Endothelial cell of umbilical vein (primary cell): ENCODE measurements at regions not wholly inside any gene's neighbourhood (a gene's known extent, or its start where the extent isn't known, plus 50 kb on each side); places are given as distances from the start of the nearest gene placed in this dataset.

Source experiments
- BruUV-seq: library from RNA; stranded (reverse); fragments of 400-500 nt; replicated peaks from 2 replicates; lab custom pipeline; 2021; lab: Mats Ljungman, UMichigan
- CTCF ChIA-PET: fragments of 300-600, 350-600 bp; sonication (Branson Sonifier 250); formaldehyde crosslinking; loops from one replicate; lab custom pipeline; 2021; ENCODE audit warnings: antibody characterized with exemption, inconsistent platforms; lab: Charles Lee
- POLR2A ChIA-PET: fragments of 300-600, 350-600 bp; sonication (Branson Sonifier 250); formaldehyde crosslinking; loops from one replicate; lab custom pipeline; 2021; ENCODE audit warnings: antibody characterized with exemption, inconsistent platforms; lab: Charles Lee
- DNase-seq: peaks from one replicate; pipeline ENCODE4 v3.0.0-alpha.2; 2011; ENCODE audit warnings: low read depth, low spot score
- FAIRE-seq: peaks from 2 replicates; lab custom pipeline; 2011; peaks lifted over from hg19 to GRCh38; lab: Jason Lieb, UNC
- H2AFZ ChIP-seq: 2 replicates; pipeline ENCODE4 v1.6.0; 2012; ENCODE audit warnings: low read depth, low read length, control low read depth, inconsistent platforms
- H3K27ac ChIP-seq: 2 replicates; pipeline ENCODE4 v1.5.1; 2011; ENCODE audit warnings: low read depth, mild to moderate bottlenecking, control low read depth, low read length, moderate library complexity; ENCODE audit not compliant: insufficient read depth
- H3K27me3 ChIP-seq, 2 experiments: 2 replicates each; pipeline versions ENCODE4 v1.6.0 to v1.6.1; 2011; ENCODE audit warnings: low read length in 2 of 2, mixed read lengths in 1 of 2; ENCODE audit not compliant: control insufficient read depth in 2 of 2, insufficient read depth in 2 of 2
- H3K36me3 ChIP-seq, 2 experiments: 2 replicates in 1 of 2; 3 replicates in 1 of 2; pipeline ENCODE4 v1.5.1; 2011; ENCODE audit warnings: low read length in 2 of 2, mild to moderate bottlenecking in 1 of 2, moderate library complexity in 1 of 2; ENCODE audit not compliant: control insufficient read depth in 2 of 2, insufficient read depth in 2 of 2; ENCODE audit errors: extremely low read depth in 1 of 2
- H3K4me1 ChIP-seq: 3 replicates; pipeline ENCODE4 v1.5.1; 2011; ENCODE audit warnings: mild to moderate bottlenecking, low read length; ENCODE audit not compliant: control insufficient read depth, insufficient read depth; ENCODE audit errors: extremely low read depth
- H3K4me2 ChIP-seq: 2 replicates; pipeline ENCODE4 v1.6.1; 2011; ENCODE audit warnings: low read length, control low read depth, mixed read lengths; ENCODE audit not compliant: insufficient read depth
- H3K4me3 ChIP-seq, 3 experiments: fragments of 200-600 bp in 1 of 3; sonication (generic), shearing (Covaris generic) in 1 of 3; replicated peaks in 1 of 3; 2 replicates each; pipeline ENCODE4 v1.5.1; 2011 to 2016; ENCODE audit warnings: control low read depth in 3 of 3, low read length in 3 of 3, mild to moderate bottlenecking in 2 of 3, inconsistent platforms in 1 of 3, low read depth in 1 of 3, moderate library complexity in 1 of 3; ENCODE audit not compliant: insufficient read depth in 1 of 3
- H3K79me2 ChIP-seq: 2 replicates; pipeline ENCODE4 v1.6.0; 2012; ENCODE audit warnings: low read length, inconsistent platforms; ENCODE audit not compliant: control insufficient read depth, insufficient read depth
- H3K9ac ChIP-seq: replicated peaks from 2 replicates; pipeline ENCODE3; 2011; ENCODE audit warnings: low read length, control low read depth; ENCODE audit not compliant: insufficient read depth; ENCODE audit errors: extremely low read depth
- H3K9me1 ChIP-seq: replicated peaks from 3 replicates; pipeline ENCODE4 v1.6.0; 2011; ENCODE audit warnings: mild to moderate bottlenecking, low read length; ENCODE audit not compliant: control insufficient read depth, insufficient read depth; ENCODE audit errors: extremely low read depth
- H3K9me3 ChIP-seq: replicated peaks from 2 replicates; pipeline ENCODE4 v1.5.1; 2012; ENCODE audit warnings: low read length, inconsistent platforms; ENCODE audit not compliant: control insufficient read depth, insufficient read depth
- H4K20me1 ChIP-seq: replicated peaks from 2 replicates; pipeline ENCODE3; 2011; ENCODE audit warnings: mild to moderate bottlenecking, low read length; ENCODE audit not compliant: control insufficient read depth, insufficient read depth; ENCODE audit errors: extremely low read depth
- CTCF ChIP-seq, 2 donors: IDR thresholded peaks; 1 replicate in 1 of 2; 2 replicates in 1 of 2; pipeline ENCODE4 v1.5.1; 2011; ENCODE audit warnings: low read length in 2 of 2, mild to moderate bottlenecking in 2 of 2, moderate library complexity in 2 of 2, control low read depth in 1 of 2, inconsistent platforms in 1 of 2, low read depth in 1 of 2; ENCODE audit not compliant: insufficient read depth in 1 of 2; ENCODE audit errors: extremely low read depth in 1 of 2
- EZH2 ChIP-seq: IDR thresholded peaks from 2 replicates; pipeline ENCODE4 v1.6.1; 2012; ENCODE audit warnings: borderline replicate concordance, low read depth, mild to moderate bottlenecking, moderate library complexity, low read length, inconsistent platforms; ENCODE audit not compliant: severe bottlenecking
- FOS ChIP-seq: IDR thresholded peaks from 2 replicates; pipeline ENCODE4 v1.6.1; 2011; ENCODE audit warnings: mild to moderate bottlenecking, low read length, moderate library complexity, borderline replicate concordance; ENCODE audit not compliant: insufficient read depth
- GATA2 ChIP-seq: IDR thresholded peaks from 2 replicates; pipeline ENCODE4 v1.7.0; 2011; ENCODE audit warnings: low read depth, mild to moderate bottlenecking, moderate library complexity, mixed read lengths, low read length; ENCODE audit not compliant: insufficient read length, insufficient read depth
- JUN ChIP-seq: IDR thresholded peaks from 2 replicates; pipeline ENCODE4 v1.6.1; 2011; ENCODE audit warnings: borderline replicate concordance, low read depth; ENCODE audit not compliant: insufficient read length, insufficient read depth
- MAX ChIP-seq: IDR thresholded peaks from 2 replicates; pipeline ENCODE4 v1.6.1; 2011; ENCODE audit not compliant: insufficient read depth, insufficient read length
- MYC ChIP-seq: IDR thresholded peaks from one replicate; pipeline ENCODE4 v1.6.1; 2011; ENCODE audit warnings: mild to moderate bottlenecking, low read depth, low read length
- POLR2A ChIP-seq: IDR thresholded peaks from 2 replicates; pipeline ENCODE4 v1.6.1; 2012; ENCODE audit warnings: low read depth, mild to moderate bottlenecking, control low read depth, low read length
- POLR2AphosphoS5 ChIP-seq: IDR thresholded peaks from 2 replicates; pipeline ENCODE4 v1.6.1; 2012; ENCODE audit warnings: low read depth, mild to moderate bottlenecking, control low read depth, low read length, moderate library complexity; ENCODE audit not compliant: insufficient read depth
- dilution Hi-C: fragments of 300-500 bp; cut with MboI; formaldehyde crosslinking; loops from one replicate; pipeline ENCODE4 v1.15.0; 2019; ENCODE audit warnings: low sequenced_read_pairs; ENCODE audit not compliant: extremely low pct_ligation_motif_present
- intact Hi-C: fragments of 100-400 bp; cut with micrococcal nuclease; formaldehyde crosslinking; loops from one replicate; pipeline ENCODE4 v1.10.0; 2022

- POLR2A ChIA-PET: no interaction called here
- no peaks in the 10 kb centered on the region for H3K9me3 ChIP-seq
- BruUV-seq: no TSS peak
- no peak overlapping the region for H3K27ac ChIP-seq
- H4K20me1 ChIP-seq: no peaks in the 10 kb centered on the region
- H3K36me3 ChIP-seq: no peaks in the 10 kb centered on the region
- CTCF ChIA-PET: no interaction called here
- dilution Hi-C loops (no loop called here), intact Hi-C loops (no loop called here)
- FAIRE-seq: no peak
- TF ChIP-seq MYC (no peak), JUN (no peak), POLR2A (no peak), FOS (no peak), EZH2 (no peak), POLR2AphosphoS5 (no peak), CTCF (IDR thresholded peaks at IDR 0.05; ENCODE audit: extremely low read depth in 1 of 2, insufficient read depth in 1 of 2, low read depth in 1 of 2, low read length in 2 of 2) (no peak), GATA2 (no peak), MAX (no peak)
- no peak overlapping the region for H3K4me2 ChIP-seq
- H3K4me1 ChIP-seq: no peaks in the 10 kb centered on the region
- no peaks in the 10 kb centered on the region for H3K79me2 ChIP-seq
- no peak overlapping the region for H3K9ac ChIP-seq
- no peak overlapping the region for H3K4me3 ChIP-seq
- no peak overlapping the region for H2AFZ ChIP-seq
- DNase-seq: no peak
- peaks cover 8 to 30% of the 10 kb centered on the region in 2 experiments for H3K27me3 ChIP-seq
- H3K9me1 ChIP-seq: no peaks in the 10 kb centered on the region
Observed at GRCh38 chr18:22868831-22869230, 64.3 kb upstream of the RBBP8 start.
